Keratinocyte (primary cell): ENCODE measurements at regions not wholly inside any gene's neighbourhood (a gene's known extent, or its start where the extent isn't known, plus 50 kb on each side); places are given as distances from the start of the nearest gene placed in this dataset.

ENCODE experiments used
- DNase-seq: peaks from one replicate; pipeline ENCODE4 v3.0.0-alpha.2; 2011; ENCODE audit warnings: low read depth, missing footprints, low spot score
- FAIRE-seq: peaks from 2 replicates; lab custom pipeline; 2011; peaks lifted over from hg19 to GRCh38; lab: Jason Lieb, UNC
- H2AFZ ChIP-seq: 2 replicates; pipeline ENCODE4 v1.6.0; 2012; ENCODE audit warnings: low read length, control low read depth, inconsistent platforms; ENCODE audit not compliant: control insufficient read depth
- H3K27ac ChIP-seq: 2 replicates; pipeline ENCODE4 v1.5.1; 2011; ENCODE audit warnings: low read length; ENCODE audit not compliant: control insufficient read depth, insufficient read depth
- H3K27me3 ChIP-seq: 3 replicates; pipeline ENCODE4 v1.6.0; 2011; ENCODE audit warnings: low read length; ENCODE audit not compliant: control insufficient read depth, insufficient read depth; ENCODE audit errors: extremely low read depth
- H3K36me3 ChIP-seq, 2 experiments: 2 replicates in 1 of 2; 3 replicates in 1 of 2; pipeline ENCODE4 v1.5.1; 2011; ENCODE audit warnings: low read length in 2 of 2, mild to moderate bottlenecking in 1 of 2; ENCODE audit not compliant: control insufficient read depth in 2 of 2, insufficient read depth in 2 of 2; ENCODE audit errors: extremely low read depth in 1 of 2
- H3K4me1 ChIP-seq: 3 replicates; pipeline ENCODE4 v1.5.1; 2011; ENCODE audit warnings: low read length; ENCODE audit not compliant: control insufficient read depth, insufficient read depth; ENCODE audit errors: extremely low read depth
- H3K4me2 ChIP-seq: 3 replicates; pipeline ENCODE4 v1.6.0; 2011; ENCODE audit warnings: low read depth, low read length; ENCODE audit not compliant: control insufficient read depth, insufficient read depth; ENCODE audit errors: extremely low read depth
- H3K4me3 ChIP-seq, 3 experiments: fragments of 200-600 bp in 1 of 3; sonication (generic) in 1 of 3; 2 replicates in 2 of 3; 3 replicates in 1 of 3; pipeline ENCODE4 v1.5.1; 2011 to 2016; ENCODE audit warnings: low read length in 3 of 3, mild to moderate bottlenecking in 3 of 3, control low read depth in 2 of 3, inconsistent platforms in 1 of 3, low read depth in 1 of 3, mixed read lengths in 1 of 3, mixed run types in 1 of 3, moderate library complexity in 1 of 3; ENCODE audit not compliant: control insufficient read depth in 2 of 3, insufficient read depth in 2 of 3; ENCODE audit errors: extremely low read depth in 1 of 3
- H3K79me2 ChIP-seq: 2 replicates; pipeline ENCODE4 v1.6.0; 2012; ENCODE audit warnings: low read length; ENCODE audit not compliant: control insufficient read depth, insufficient read depth
- H3K9ac ChIP-seq: 3 replicates; pipeline ENCODE4 v1.6.0; 2011; ENCODE audit warnings: low read length; ENCODE audit not compliant: control insufficient read depth, insufficient read depth; ENCODE audit errors: extremely low read depth
- H3K9me1 ChIP-seq: 3 replicates; pipeline ENCODE4 v1.6.0; 2011; ENCODE audit warnings: low read length; ENCODE audit not compliant: control insufficient read depth, insufficient read depth; ENCODE audit errors: extremely low read depth
- H3K9me3 ChIP-seq: 2 replicates; pipeline ENCODE4 v1.5.1; 2012; ENCODE audit warnings: low read depth, low read length; ENCODE audit not compliant: control insufficient read depth
- H4K20me1 ChIP-seq: 3 replicates; pipeline ENCODE4 v1.6.0; 2011; ENCODE audit warnings: low read length; ENCODE audit not compliant: control insufficient read depth, insufficient read depth; ENCODE audit errors: extremely low read depth
- CTCF ChIP-seq, 3 experiments: IDR thresholded peaks in 1 of 3; conservative IDR thresholded peaks in 1 of 3; optimal IDR thresholded peaks in 1 of 3; 2 replicates in 2 of 3; 3 replicates in 1 of 3; pipeline versions ENCODE3 to v1.5.1; 2011; ENCODE audit warnings: low read length in 3 of 3, mild to moderate bottlenecking in 3 of 3, moderate library complexity in 2 of 3, control low read depth in 1 of 3, inconsistent platforms in 1 of 3; ENCODE audit not compliant: insufficient read depth in 2 of 3; ENCODE audit errors: extremely low read depth in 1 of 3
- EZH2 ChIP-seq: IDR thresholded peaks from one replicate; pipeline ENCODE4 v1.6.1; 2012; ENCODE audit warnings: inconsistent platforms, mild to moderate bottlenecking, low read length, moderate library complexity
- dilution Hi-C: fragments of 300-500 bp; cut with MboI; formaldehyde crosslinking; loops from one replicate; pipeline ENCODE4 v1.7.0; 2020; ENCODE audit warnings: low sequenced_read_pairs; ENCODE audit not compliant: extremely low pct_ligation_motif_present

GRCh38 chr10:6342096-6342685, 139.5 kb downstream of the PFKFB3 start:
- dilution Hi-C loops = no loop called here
- H3K27ac ChIP-seq = no peak overlapping the region
- no peaks in the 10 kb centered on the region for H3K79me2 ChIP-seq
- no peak overlapping the region for H3K4me2 ChIP-seq
- no peaks in the 10 kb centered on the region for H3K4me1 ChIP-seq
- DNase-seq = no peak
- H3K9ac ChIP-seq = no peak overlapping the region
- no peaks in the 10 kb centered on the region for H3K9me1 ChIP-seq
- H4K20me1 ChIP-seq = no peaks in the 10 kb centered on the region
- no peak overlapping the region for H2AFZ ChIP-seq
- H3K27me3 ChIP-seq = no peaks in the 10 kb centered on the region
- no peaks in the 10 kb centered on the region for H3K9me3 ChIP-seq
- no peaks in the 10 kb centered on the region for H3K36me3 ChIP-seq
- no peak for FAIRE-seq
- no peak overlapping the region for H3K4me3 ChIP-seq
- no peak for TF ChIP-seq EZH2
- no peak for TF ChIP-seq CTCF (optimal IDR thresholded peaks at IDR 0.05 in 1 of 3, IDR thresholded peaks at IDR 0.05 in 1 of 3, conservative IDR thresholded peaks at IDR 0.05 in 1 of 3; ENCODE audit: extremely low read depth in 1 of 3, insufficient read depth in 2 of 3, low read length in 3 of 3)

DNA sequence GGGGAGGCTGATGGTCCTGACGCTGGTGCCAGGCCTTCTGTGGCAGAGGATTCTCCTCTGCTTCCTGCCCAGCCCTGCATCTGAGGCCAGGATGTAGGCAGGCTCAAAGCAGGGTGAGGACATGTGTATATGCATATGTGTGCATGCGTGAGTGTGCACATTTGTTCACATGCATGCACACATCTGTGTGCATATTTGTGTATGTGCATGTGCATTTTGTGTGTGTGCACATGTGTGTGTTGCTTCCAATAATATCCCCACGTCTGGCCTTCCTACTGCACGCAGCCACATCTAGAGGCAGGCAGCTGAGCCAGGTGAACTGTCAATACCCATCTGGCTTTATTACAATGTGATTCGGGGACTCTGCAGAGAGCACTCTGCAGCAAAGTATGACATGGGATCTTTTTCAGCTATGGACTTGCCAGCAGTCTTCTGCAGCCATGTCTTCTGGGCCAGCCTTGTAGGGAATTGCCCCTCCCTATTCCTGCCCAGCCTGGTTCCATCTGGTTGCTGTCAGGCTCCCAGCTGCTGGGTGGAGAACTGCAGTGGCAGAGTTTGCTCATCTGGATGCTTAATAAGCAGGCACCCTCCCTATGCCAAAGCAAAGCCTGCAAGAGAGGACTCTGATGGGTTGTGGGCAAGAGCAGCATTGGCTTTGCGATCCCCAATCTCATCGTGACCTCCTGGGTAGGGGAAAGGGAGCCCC, 140.7 kb downstream of the PFKFB3 start:
- Histone ChIP-seq H4K20me1 (no peaks in the 10 kb centered on the region), H3K9me1 (no peaks in the 10 kb centered on the region), H3K9ac (no peak overlapping the region), H3K9me3 (no peaks in the 10 kb centered on the region), H3K27ac (no peak overlapping the region), H3K36me3 (no peaks in the 10 kb centered on the region), H3K79me2 (no peaks in the 10 kb centered on the region), H2AFZ (no peak overlapping the region), H3K4me2 (no peak overlapping the region), H3K27me3 (no peaks in the 10 kb centered on the region), H3K4me3 (no peak overlapping the region), H3K4me1 (peaks cover 2% of the 10 kb centered on the region)
- dilution Hi-C loops = no loop called here
- FAIRE-seq (no peak), DNase-seq (no peak)
- TF ChIP-seq CTCF (optimal IDR thresholded peaks at IDR 0.05 in 1 of 3, IDR thresholded peaks at IDR 0.05 in 1 of 3, conservative IDR thresholded peaks at IDR 0.05 in 1 of 3; ENCODE audit: extremely low read depth in 1 of 3, insufficient read depth in 2 of 3, low read length in 3 of 3) (no peak), EZH2 (no peak)
